ENCODE measurements at regions not wholly inside any gene's neighbourhood (a gene's known extent, or its start where the extent isn't known, plus 50 kb on each side); places are given as distances from the start of the nearest gene placed in this dataset.
A peak's percentile ranks its signal among the peaks of the same experiment; 100 is the strongest.
"Not testable (repeated sequence)": the region's sequence is repeated elsewhere in the genome, so short reads cannot be mapped to it uniquely, and the experiment has no call there.

DNA sequence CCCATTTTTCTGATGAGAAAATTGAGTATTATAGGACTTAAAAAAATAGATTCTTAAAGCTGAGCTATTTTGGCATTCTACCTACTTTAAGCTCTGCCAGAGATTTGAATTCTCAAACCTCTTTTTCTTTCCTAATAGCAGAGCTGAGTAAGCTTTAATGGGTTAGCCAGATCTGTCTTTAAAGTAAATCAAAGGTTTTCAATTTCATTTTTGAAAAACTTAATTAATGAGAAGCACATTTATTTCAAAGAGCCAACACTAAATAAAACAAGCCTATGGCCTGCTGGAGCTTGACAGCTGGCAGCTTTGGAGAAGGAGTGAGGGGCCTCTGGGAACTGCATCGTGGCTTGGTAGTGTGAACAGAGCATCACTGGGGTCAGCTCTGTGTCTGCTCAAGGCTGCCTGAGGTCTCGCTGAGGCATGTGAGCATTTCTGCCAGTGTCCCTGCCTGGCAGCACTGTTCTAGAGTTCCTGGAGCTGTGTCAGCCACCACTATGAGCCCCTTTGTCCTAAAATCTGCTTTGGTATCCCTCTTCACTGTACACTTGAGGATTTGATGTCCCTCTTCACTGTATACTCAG lies 50.4 kb upstream of the PRSS23 start:
- DNase-seq: no peak

DNA sequence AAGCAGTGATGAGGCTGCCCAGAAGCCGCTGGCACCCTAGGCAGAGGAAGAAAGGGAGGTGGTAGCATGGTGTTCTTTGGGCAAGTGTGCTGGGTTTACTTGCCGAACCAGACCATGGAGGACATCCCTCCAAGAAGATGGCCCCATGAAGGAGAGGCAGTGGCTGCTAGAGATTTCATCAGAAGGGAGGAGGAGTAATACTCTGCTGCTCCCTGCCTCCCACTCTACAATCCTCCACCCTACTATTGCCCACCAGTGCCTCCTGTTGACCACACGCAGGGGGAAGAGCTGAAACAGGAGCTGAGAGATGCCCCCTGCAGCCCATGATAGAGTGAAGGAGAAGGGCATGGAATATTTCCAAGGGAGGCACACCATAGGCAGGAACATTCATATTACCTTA lies 51.0 kb upstream of the PRSS23 start:
- DNase-seq: no peak

DNA sequence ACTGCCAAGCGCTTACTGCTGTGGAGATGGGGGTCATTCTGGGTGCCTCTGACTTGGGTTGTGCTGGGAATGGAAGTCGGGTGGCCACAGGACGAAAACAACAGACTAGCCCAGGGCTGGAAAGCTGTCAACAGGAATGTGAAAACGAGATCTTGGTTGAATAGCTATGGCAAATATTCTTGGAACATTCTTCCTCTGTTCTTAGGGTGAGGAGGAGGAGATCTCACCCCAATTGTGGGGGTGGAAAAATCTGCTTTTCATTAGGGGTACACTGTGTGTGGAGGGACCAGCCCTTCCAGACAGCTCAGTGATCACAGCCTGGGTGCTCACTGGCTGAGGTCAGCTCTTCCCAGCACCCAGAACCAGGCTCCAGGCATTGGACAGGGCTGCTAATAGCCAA lies 52.0 kb upstream of the PRSS23 start:
- no peak for DNase-seq

DNA sequence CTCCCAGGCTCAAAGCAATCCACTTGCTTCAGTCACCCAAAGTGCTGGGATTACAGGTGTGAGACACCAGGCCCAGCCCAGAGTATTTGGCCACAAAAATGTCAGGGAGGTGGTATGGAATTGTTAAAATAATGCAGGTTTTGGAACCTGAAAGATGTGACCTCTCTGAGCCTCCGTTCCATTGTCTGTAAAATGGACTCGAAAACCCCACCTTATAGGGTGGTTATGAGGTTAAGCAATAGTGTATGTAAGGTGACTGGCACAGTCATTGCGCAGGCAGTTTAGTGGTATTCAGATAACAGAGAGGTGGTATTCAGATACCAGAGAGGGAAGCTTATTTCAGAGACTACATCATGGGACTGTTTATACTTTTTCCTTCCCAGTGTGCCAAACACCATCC lies 52.5 kb upstream of the PRSS23 start:
- DNase-seq: no peak

DNA sequence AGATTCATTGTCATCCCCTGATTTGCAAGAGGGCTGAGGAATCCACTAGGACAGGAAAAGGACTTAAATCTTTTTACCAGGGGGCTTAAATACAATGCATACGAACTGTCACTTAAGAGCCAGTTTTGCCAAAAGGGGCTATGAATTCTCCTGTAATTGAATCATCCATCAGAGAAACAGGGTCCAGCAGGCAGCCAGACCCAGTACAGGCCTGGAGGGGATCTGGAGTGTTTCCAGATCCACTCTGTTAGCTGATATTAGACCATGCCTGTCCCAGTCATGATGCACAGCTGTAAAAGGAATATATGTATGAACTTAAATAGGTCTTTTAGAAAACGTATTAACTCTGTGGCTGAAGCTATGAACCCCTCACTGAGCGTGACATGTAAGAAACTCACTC lies 53.8 kb upstream of the PRSS23 start:
- DNase-seq: no peak

DNA sequence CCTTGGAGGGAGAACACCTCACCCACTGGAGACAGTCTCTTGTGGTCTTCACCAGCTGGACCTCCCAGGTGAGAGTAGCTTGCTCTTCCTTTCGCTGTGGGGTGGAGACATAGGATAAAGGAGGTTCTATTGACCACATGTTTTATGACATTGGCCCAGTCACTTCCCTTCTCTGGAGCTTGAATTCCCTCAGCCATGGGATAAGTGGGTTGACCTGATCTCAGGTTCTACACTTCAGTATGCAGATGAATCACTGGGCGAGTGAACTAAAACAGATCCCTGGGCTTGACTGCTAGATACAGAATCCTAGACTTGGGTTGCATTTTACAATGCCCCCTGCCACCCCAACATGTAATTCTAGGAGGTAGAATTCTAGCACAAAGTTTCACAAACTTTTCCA lies 54.8 kb upstream of the PRSS23 start:
- no peak for DNase-seq

DNA sequence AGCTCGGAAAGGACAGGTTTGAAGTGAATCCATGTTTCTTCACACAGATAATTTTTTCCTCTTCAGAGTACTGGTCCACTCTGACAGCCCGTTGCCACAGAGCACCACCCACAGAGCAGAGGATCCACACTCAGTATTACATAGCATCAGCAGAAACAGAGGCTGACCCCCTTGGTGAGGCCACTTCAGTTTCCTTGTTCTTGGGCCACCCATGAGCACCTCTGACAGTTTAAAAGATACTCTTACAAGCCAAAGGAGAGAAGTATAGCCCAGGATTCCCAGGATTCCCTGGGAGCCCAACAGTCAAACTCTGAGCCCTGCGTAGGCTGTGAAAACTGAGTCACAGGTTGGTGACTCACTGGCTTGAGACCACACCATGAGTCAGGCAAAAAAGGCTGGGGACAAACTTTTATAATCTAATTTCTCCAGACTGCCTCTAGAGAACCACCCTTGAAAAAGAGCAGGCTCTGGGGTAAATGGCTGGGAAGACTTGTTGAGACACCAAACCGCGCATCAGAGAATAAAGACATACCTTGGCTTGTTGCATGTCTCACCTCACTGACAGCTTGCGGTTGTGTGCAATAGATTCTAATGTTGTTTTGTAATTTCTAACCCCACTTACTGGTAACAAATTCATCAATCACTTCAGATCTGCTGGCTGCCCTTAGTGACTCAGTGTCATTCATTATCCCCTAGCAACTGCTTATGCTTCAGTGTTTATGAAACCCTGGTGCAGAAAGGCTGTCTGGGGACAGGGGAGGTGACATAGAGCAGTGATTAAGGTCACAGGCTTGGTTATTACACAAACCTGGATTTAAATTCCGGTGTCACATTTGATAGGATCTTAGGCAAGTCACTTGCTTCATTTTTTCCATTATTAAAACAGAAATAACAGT lies 56.9 kb upstream of the PRSS23 start:
- DNase-seq: peak; percentile 94

DNA sequence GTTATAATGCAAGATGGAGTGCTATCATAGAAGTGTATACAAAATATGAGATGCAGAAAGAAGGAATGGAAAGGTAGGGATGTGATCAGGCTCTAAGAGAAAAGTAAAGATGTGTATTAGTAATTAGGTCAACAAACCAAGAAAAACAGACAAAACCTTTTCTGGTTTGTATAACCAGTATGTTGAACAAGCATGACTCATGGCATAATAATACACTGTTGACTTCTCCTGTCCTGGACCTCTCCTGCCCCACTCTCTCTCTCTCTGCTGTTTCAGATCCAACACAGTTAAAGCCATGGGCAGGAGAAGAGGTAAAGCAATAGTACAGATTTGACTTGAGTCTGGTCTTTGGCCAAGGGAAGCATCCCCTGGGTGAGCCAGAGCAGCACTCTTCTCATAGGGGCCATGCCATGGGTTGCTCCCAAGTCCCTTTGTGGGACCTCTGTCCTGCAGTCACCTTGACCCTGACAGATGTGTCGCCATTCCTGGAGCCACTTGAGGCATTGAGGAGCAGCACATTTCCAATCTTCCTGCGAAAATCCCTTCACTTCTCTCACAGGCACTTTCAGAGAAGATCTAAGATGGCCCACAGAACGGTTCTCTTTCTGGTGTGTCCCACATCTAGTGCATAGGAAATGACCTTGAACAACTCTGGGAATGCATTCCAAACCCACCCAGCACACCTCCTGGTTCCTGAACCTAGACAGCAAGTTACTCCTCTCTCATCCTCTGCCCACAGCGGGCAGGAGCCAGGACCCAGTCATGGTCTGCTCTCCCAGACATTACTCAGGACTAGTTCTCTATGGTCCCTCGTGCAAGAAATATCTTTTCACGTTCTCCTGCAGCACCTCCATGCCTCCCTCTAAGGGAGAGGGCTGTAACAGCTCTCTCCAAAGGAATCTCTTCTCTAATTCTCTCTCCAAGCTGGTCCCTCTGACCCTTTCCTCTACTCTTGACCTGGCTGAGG lies 58.2 kb upstream of the PRSS23 start:
- peak; percentile 28 for DNase-seq

DNA sequence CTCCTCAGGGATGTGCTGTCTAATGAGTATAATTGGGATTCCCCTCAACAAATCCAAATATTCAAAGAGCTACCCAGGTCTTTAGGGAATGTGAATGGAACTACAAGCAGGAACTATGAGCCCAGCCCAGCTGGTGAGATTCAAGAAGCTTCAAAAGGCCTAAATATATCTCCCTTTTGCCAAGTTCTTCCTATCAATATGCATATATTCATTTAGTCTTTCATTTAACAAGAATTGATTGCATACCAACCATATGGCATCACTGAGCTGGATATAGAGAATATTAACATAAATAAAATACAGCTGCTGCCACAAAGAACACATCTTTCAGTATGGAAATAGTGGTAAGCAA lies 58.9 kb upstream of the PRSS23 start:
- no peak for DNase-seq

DNA sequence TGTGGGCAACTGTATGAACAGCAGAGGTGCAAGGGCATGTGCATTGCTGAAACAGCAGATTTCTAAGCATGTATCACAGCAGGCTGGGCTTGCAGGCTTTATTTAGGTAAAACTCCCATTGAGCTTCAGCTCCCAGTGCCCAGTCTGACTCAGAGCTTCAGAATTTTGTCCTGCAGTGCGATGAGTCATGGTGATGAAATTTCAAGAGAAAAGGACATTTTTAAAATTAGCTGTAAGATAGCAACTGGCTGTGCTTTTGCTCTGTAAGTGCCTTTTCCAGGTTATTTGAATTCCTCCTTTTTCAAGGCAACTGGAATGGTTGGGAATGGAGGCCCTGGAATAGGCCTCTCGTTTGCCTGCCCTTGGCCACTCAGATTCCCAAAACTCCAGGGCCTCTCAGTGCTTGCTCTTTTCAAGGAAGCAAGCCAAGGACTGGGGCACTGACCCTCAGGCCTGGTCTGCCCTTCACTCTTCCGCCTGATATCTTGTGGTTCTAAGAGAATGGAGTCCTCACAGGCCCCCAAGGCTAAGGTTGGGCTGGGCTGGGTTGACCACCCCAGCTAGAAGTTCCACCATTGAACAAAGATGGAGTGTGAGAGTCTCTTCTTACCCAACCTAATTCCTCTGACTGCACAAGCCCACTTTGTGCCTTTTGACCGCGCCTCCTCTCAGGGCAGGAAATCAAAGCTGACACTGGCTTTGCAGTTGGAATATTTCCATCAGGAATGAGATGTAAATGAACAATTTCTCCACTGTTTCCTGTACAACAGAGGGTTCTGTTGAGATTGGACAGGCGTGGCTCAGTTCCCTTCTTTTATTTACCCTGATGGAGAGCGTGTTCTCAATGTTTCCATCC lies 59.5 kb upstream of the PRSS23 start:
- peak; percentile 88 for DNase-seq

DNA sequence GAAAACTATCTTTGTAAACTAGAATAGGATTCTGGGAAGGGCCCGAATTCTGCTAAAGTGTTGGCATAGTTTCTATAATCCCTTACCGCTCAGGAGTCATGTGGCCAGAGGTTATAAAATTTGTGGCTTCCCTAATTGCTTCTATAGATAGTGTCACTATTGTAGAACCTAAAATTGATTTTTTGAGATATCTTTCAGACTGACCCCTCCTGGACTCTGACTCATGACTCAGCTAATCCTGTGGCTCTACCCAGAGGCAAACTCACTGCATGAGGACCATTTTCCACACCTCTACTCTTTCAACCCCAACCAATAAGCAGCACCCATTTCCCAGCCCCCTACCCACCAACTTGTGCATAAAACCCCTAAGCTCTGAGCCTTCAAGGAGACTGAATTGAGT lies 61.8 kb upstream of the PRSS23 start:
- no peak for DNase-seq

DNA sequence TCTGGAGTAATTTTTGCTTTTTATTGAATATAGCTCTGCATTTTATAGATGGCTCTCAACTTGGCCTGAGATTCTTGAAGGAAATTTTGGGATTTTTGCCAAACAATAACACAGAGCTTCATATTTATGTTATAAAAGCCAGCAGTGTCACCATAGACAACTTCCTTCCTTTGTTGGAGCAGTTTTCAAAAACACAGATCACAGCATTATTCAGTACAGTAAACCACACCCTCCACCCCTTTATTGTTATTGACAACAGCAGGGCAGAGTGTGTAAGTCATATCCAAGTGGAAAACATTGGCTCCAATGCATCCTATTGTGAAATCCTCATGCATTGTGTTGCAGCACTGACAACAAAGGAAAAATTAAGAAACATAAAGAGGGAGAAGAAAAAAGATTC lies 62.6 kb upstream of the PRSS23 start:
- no peak for DNase-seq

DNA sequence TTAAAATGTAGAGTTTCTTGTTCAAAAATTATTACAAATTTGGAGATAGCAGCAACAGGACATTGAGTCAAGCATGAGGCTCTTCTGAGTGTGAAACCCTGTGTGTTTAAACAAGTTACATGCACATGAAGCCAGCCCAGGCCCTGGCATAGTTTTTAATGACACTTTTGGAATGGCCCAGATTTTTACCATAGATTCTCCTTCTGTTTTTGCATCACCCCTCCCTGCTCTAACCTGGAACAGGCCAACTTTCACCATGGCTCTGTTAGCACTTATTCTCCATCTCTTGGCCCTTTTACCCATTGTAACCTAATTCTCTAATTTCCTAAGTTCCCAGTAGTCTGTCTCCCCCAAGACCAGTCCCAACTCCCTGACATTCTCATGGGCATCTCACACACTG lies 63.1 kb upstream of the PRSS23 start:
- no peak for DNase-seq

DNA sequence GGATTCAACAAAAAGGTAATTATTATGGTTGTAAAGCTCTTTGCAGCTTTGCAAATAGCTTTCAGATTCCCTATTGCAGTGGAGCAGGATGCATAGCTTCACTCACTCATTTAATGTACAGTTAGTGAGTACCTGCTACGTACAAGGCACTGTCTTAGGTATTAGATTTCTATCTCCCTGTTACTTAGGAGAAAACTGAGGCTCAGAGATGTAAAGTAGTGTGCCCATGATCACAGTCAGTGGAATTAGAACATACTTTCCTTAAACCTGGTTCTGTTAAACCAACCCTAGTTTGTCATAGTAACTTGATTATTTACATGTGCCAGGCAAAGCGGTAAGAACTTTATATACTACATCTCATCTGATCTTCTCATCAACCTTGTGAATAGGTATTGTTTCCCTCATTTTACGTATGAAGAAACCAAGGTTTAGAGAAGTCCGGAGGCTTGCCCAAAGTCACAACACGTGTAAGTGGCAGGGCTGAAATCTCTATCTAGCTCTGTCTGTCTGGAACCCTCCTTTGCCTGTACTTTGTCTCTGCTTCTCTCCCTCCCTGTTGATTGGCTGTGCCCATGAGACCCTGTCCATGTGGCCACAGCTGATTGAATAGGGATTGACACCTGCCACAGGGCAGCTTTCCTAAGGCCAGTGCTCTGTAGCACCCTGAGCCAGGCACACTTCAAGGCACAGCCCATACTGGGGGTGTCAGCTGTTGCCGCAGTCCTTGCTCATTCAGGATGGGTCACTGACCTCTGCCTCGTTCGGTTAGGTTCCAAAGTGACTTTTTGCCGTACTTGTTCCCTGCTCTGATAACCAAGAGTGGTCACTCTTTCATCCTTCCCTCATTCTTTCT lies 63.8 kb upstream of the PRSS23 start:
- no peak for DNase-seq

DNA sequence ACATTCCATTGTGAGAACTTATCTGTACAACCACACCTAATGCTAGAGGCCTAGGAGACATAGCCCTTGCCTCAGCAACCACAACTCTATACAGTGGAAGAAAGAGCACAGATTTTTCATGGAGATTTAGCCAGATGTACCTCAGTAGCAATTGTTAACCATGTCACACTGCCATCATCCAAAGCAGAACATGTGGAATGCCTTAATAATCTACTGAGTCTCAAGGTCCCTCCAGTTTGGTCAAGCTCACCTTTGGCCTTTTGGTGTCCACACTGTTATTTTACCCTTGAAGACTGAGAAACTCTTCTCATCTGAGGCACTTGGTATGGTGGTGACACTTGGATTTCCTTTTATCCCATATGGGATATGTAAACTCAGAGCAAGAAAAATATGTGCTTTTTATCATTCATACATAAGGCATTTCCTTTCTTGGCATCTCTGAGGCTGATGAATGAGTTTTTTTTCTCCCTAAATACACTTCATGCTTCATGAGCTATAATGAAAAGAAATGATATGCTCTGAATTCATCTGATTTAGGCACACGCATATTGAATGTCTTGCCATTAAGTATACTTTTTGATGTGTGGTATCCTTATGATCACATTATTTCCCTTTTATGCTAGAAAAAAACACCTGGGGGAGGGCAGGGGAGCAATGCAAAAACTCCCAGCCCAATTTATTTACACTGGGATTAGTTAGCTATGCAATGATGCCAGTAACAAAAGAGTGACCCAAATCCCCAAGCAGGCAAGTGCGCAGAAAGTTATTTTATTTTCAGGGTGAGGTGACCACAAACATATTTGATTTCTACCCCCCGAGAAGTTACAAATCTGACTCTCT lies 63.3 kb upstream of the ME3 start:
- DNase-seq: no peak

DNA sequence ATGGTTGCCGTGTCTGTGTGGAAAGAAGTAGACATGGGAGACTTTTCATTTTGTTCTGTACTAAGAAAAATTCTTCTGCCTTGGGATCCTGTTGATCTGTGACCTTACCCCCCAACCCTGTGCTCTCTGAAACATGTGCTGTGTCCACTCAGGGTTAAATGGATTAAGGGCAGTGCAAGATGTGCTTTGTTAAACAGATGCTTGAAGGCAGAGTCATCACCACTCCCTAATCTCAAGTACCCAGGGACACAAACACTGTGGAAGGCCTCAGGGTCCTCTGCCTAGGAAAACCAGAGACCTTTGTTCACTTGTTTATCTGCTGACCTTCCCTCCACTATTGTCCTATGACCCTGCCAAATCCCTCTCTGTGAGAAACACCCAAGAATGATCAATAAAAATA lies 60.3 kb upstream of the ME3 start:
- not testable (repeated sequence) for DNase-seq

DNA sequence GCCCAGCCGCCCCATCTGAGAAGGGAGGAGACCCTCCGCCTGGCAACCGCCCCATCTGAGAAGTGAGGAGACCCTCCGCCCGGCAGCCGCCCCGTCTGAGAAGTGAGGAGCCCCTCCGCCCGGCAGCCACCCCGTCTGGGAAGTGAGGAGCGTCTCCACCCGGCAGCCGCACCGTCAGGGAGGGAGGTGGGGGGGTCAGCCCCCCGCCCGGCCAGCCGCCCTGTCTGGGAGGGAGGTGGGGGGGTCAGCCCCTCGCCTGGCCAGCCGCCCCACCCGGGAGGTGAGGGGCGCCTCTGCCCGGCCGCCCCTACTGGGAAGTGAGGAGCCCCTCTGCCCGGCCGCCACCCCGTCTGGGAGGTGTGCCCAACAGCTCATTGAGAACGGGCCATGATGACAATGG lies 59.9 kb upstream of the ME3 start:
- DNase-seq: not testable (repeated sequence)

DNA sequence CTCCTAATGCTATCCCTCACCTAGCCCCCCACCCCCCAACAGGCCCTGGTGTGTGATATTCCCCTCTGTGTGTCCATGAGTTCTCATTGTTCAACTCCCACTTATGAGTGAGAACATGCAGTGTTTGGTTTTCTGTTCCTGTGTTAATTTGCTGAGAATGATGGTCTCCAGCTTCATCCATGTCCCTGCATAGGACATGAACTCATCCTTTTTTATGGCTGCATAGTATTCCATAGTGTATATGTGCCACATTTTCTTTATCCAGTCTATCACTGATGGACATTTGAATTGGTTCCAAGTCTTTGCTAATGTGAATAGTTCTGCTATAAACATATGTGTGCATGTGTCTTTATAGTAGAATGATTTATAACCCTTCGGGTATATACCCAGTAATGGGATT lies 57.2 kb upstream of the ME3 start:
- DNase-seq: not testable (repeated sequence)

DNA sequence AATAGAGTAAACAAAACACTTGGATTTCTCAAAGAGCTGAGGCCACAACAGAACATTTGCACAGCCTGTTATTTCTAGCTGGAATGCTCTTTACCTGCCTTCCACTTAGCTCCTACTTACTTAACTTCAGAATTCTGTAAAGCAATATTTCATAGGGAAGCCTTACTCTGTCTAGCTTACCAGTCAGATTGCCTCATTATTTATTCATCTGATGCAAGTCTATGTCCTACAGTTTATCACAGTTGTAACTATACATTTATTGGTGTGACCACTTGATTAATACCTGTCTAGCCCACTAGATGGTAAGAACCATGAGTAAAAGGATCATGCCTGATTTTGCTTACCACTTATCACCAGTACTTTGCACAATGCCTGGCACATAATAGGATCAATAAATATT lies 56.1 kb upstream of the ME3 start:
- DNase-seq: no peak

DNA sequence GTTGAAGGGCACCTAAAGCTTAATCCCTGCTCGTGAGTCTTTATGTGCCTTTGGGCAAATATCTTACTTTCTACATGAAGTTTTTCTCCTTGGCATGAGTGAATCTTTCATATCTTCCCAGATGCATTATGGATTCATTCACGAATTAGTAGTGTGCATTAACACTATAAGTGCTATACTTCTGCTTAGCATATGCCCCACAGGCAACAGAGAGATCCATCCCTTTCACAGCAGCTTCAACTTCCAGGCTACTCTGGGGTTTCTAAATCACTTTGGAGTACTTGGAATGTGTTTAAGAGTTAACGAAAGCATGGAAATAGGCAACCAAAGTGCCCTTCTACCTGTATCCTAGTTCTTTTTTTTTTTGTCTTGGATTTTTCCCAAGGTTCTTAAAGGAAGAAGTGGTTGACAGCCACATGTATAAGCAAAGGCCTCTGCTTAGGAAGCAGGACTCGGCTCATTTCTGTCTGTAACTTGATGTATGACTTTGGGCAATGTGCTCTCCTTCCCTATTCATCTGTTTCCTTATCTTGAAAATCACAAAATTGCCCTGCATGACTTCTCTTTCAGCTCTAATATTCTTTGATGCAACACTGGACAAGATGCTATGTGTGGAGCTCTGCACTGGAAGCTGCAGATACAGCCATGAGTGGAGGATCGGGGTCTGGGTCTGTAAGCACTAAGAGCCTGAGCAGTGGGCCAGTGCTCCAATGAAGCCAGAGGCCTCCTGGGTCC lies 54.5 kb upstream of the ME3 start:
- no peak for DNase-seq

Measured in inflammatory macrophage treated with lipopolysaccharide for 4 hours (primary cell).